Gastrocnemius medialis (tissue), 4 donors: ENCODE measurements at regions not wholly inside any gene's neighbourhood (a gene's known extent, or its start where the extent isn't known, plus 50 kb on each side); places are given as distances from the start of the nearest gene placed in this dataset.

ENCODE experiments used
- POLR2A ChIP-seq, 2 donors: fragments of 450-650 bp; IDR thresholded peaks; one replicate each; pipeline ENCODE4 v1.6.1; 2017; ENCODE audit warnings: antibody characterized with exemption in 2 of 2, mild to moderate bottlenecking in 2 of 2, moderate library complexity in 2 of 2
- TF ChIP-seq, protein P1 (sequence below), 5 experiments: fragments of 450-650 bp in 3 of 5; fragments of 200-600 bp in 2 of 5; sonication (generic) in 2 of 5; IDR thresholded peaks in 4 of 5; conservative IDR thresholded peaks in 1 of 5; 1 replicate in 4 of 5; 2 replicates in 1 of 5; pipeline ENCODE4 v1.5.1; 2016 to 2019; ENCODE audit warnings: antibody characterized with exemption in 5 of 5, mild to moderate bottlenecking in 3 of 5, moderate library complexity in 3 of 5

DNA sequence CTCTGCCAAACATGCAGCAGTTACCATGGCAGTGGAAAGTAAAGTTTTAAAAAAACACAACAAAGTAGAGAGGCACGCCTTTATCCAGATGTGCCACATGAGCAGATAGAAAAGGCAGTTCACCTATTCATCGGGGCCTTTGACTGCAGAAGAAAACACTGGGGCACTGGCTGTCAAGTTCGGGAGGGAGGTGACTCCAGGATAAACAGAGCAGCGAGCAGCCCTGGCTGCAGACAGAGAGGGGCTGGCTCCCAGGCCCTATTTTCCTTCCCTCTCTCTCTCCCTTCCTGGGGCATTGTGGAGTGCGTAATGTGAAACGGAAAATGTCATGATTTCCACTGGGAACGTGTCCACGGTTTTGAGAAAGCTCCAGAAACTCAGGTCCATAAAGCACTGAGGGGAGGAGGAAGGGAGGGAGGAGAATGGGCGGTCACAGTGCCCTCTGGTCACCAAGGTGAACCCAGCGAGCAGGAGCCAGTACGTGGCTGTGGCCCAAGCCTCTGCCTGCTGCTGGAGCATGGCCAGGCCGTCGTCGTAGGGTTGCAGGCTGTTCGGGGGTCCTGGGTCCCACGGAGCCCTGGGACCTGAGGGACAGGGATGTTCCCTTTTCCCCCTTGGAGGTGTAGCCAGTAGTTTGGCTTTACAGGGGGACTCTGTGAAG is 114.7 kb upstream of the IRF2BP2 start:
- TF ChIP-seq, protein P1, sequence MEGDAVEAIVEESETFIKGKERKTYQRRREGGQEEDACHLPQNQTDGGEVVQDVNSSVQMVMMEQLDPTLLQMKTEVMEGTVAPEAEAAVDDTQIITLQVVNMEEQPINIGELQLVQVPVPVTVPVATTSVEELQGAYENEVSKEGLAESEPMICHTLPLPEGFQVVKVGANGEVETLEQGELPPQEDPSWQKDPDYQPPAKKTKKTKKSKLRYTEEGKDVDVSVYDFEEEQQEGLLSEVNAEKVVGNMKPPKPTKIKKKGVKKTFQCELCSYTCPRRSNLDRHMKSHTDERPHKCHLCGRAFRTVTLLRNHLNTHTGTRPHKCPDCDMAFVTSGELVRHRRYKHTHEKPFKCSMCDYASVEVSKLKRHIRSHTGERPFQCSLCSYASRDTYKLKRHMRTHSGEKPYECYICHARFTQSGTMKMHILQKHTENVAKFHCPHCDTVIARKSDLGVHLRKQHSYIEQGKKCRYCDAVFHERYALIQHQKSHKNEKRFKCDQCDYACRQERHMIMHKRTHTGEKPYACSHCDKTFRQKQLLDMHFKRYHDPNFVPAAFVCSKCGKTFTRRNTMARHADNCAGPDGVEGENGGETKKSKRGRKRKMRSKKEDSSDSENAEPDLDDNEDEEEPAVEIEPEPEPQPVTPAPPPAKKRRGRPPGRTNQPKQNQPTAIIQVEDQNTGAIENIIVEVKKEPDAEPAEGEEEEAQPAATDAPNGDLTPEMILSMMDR (IDR thresholded peaks at IDR 0.05 in 4 of 5, conservative IDR thresholded peaks at IDR 0.05 in 1 of 5) = no peak
- no peak for TF ChIP-seq POLR2A (IDR thresholded peaks at IDR 0.05)
